Hepatocyte (in vitro differentiated cells): ENCODE measurements at regions not wholly inside any gene's neighbourhood (a gene's known extent, or its start where the extent isn't known, plus 50 kb on each side); places are given as distances from the start of the nearest gene placed in this dataset.

Source experiments
- DNase-seq: peaks from one replicate; pipeline ENCODE4 v3.0.0-alpha.2; 2016; ENCODE audit warnings: low spot score
- H2AFZ ChIP-seq: fragments of 200-600 bp; sonication (generic); 2 replicates; pipeline ENCODE4 v1.6.0; 2016; ENCODE audit warnings: antibody characterized with exemption, mild to moderate bottlenecking
- H3K27ac ChIP-seq: fragments of 200-600 bp; sonication (generic); 2 replicates; pipeline ENCODE4 v1.5.1; 2016; ENCODE audit warnings: mild to moderate bottlenecking
- H3K27me3 ChIP-seq: fragments of 200-600 bp; sonication (generic); 2 replicates; pipeline ENCODE4 v1.6.1; 2016
- H3K36me3 ChIP-seq: fragments of 200-600 bp; sonication (generic); replicated peaks from 2 replicates; pipeline ENCODE4 v1.5.1; 2016; ENCODE audit warnings: low read depth; ENCODE audit not compliant: insufficient read depth
- H3K4me1 ChIP-seq: fragments of 200-600 bp; sonication (generic); 2 replicates; pipeline ENCODE4 v1.5.1; 2016; ENCODE audit warnings: mild to moderate bottlenecking, moderate library complexity; ENCODE audit not compliant: insufficient read depth
- H3K4me2 ChIP-seq: fragments of 200-600 bp; sonication (generic); 2 replicates; pipeline ENCODE4 v1.6.0; 2016
- H3K4me3 ChIP-seq: fragments of 200-600 bp; sonication (generic); 2 replicates; pipeline ENCODE4 v1.5.1; 2016; ENCODE audit warnings: mild to moderate bottlenecking
- H3K79me2 ChIP-seq: fragments of 200-600 bp; sonication (generic); 2 replicates; pipeline ENCODE4 v1.6.0; 2017; ENCODE audit warnings: mild to moderate bottlenecking
- H3K9me2 ChIP-seq: fragments of 200-600 bp; sonication (generic); replicated peaks from 2 replicates; pipeline ENCODE4 v1.6.0; 2017; ENCODE audit warnings: mild to moderate bottlenecking; ENCODE audit not compliant: insufficient read depth
- H3K9me3 ChIP-seq: fragments of 200-600 bp; sonication (generic); 2 replicates; pipeline ENCODE4 v1.5.1; 2016; ENCODE audit warnings: low read depth, mild to moderate bottlenecking
- H4K20me1 ChIP-seq: fragments of 200-600 bp; sonication (generic); 2 replicates; pipeline ENCODE4 v1.6.0; 2016; ENCODE audit warnings: mild to moderate bottlenecking; ENCODE audit not compliant: insufficient read depth, poor library complexity, severe bottlenecking
- CTCF ChIP-seq: fragments of 200-600 bp; sonication (generic); IDR thresholded peaks from 2 replicates; pipeline ENCODE4 v1.5.1; 2016; ENCODE audit warnings: antibody characterized with exemption, mild to moderate bottlenecking; ENCODE audit not compliant: poor library complexity
- EZH2 ChIP-seq: fragments of 200-600 bp; sonication (generic); IDR thresholded peaks from 2 replicates; pipeline ENCODE4 v1.6.1; 2016; ENCODE audit warnings: antibody characterized with exemption, mild to moderate bottlenecking, borderline replicate concordance
- EZH2phosphoT487 ChIP-seq: fragments of 200-600 bp; sonication (generic); IDR thresholded peaks from one replicate; pipeline ENCODE4 v1.6.1; 2018; ENCODE audit warnings: antibody characterized with exemption, mild to moderate bottlenecking, low read depth, moderate library complexity; ENCODE audit not compliant: unreplicated experiment, severe bottlenecking
- WGBS: methylation state at CpG from one replicate; pipeline ENCODE4 v1.1.6; 2016; ENCODE audit warnings: low lambda C conversion rate; ENCODE audit errors: missing lambda C conversion rate; 5-methylcytosine and 5-hydroxymethylcytosine counted together

GRCh38 chr1:209042413-209042812 is 541.1 kb upstream of the CAMK1G start:
- 88% methylated on average over 4 of the region's 4 CpGs for WGBS
- Histone ChIP-seq H3K4me1 (no peaks in the 10 kb centered on the region), H3K9me2 (no peaks in the 10 kb centered on the region), H3K27me3 (no peaks in the 10 kb centered on the region), H3K9me3 (no peaks in the 10 kb centered on the region), H4K20me1 (no peaks in the 10 kb centered on the region), H3K4me3 (no peak overlapping the region), H2AFZ (no peak overlapping the region), H3K79me2 (no peaks in the 10 kb centered on the region), H3K27ac (no peak overlapping the region), H3K36me3 (no peaks in the 10 kb centered on the region), H3K4me2 (no peak overlapping the region)
- no peak for DNase-seq
- no peak for TF ChIP-seq EZH2
- TF ChIP-seq CTCF, result no peak
- TF ChIP-seq EZH2phosphoT487, result no peak

- H4K20me1 ChIP-seq, result no peaks in the 10 kb centered on the region
- H3K9me3 ChIP-seq, result no peaks in the 10 kb centered on the region
- no peaks in the 10 kb centered on the region for H3K4me1 ChIP-seq
- H3K36me3 ChIP-seq, result no peaks in the 10 kb centered on the region
- H3K4me3 ChIP-seq, result no peak overlapping the region
- DNase-seq, result no peak
- no peaks in the 10 kb centered on the region for H3K9me2 ChIP-seq
- 83% methylated on average over 4 of the region's 4 CpGs for WGBS
- no peaks in the 10 kb centered on the region for H3K27me3 ChIP-seq
- H3K27ac ChIP-seq, result no peak overlapping the region
- H3K4me2 ChIP-seq, result no peak overlapping the region
- TF ChIP-seq EZH2phosphoT487, result no peak
- TF ChIP-seq EZH2, result no peak
- TF ChIP-seq CTCF, result no peak
- no peaks in the 10 kb centered on the region for H3K79me2 ChIP-seq
- H2AFZ ChIP-seq, result no peak overlapping the region
Measured at GRCh38 chr1:209045331-209046057, 538.0 kb upstream of the CAMK1G start.

- H3K27ac ChIP-seq, result no peak overlapping the region
- H3K9me2 ChIP-seq, result no peaks in the 10 kb centered on the region
- no peaks in the 10 kb centered on the region for H3K27me3 ChIP-seq
- H3K4me2 ChIP-seq, result no peak overlapping the region
- H3K4me1 ChIP-seq, result no peaks in the 10 kb centered on the region
- WGBS, result 100% methylated on average over 1 of the region's 1 CpG
- TF ChIP-seq EZH2phosphoT487 (no peak), EZH2 (no peak), CTCF (no peak)
- H3K4me3 ChIP-seq, result no peak overlapping the region
- no peak overlapping the region for H2AFZ ChIP-seq
- no peaks in the 10 kb centered on the region for H4K20me1 ChIP-seq
- H3K9me3 ChIP-seq, result no peaks in the 10 kb centered on the region
- no peaks in the 10 kb centered on the region for H3K79me2 ChIP-seq
- no peaks in the 10 kb centered on the region for H3K36me3 ChIP-seq
- no peak for DNase-seq
Measured at GRCh38 chr1:209046058-209046417, 537.5 kb upstream of the CAMK1G start.

- no peaks in the 10 kb centered on the region for H3K9me2 ChIP-seq
- no peak for DNase-seq
- no peaks in the 10 kb centered on the region for H3K36me3 ChIP-seq
- WGBS, result 89% methylated on average over 4 of the region's 4 CpGs
- no peak overlapping the region for H3K4me2 ChIP-seq
- TF ChIP-seq CTCF (no peak), EZH2phosphoT487 (no peak), EZH2 (no peak)
- no peak overlapping the region for H2AFZ ChIP-seq
- H3K4me3 ChIP-seq, result no peak overlapping the region
- H3K27me3 ChIP-seq, result no peaks in the 10 kb centered on the region
- H4K20me1 ChIP-seq, result no peaks in the 10 kb centered on the region
- H3K9me3 ChIP-seq, result no peaks in the 10 kb centered on the region
- H3K27ac ChIP-seq, result no peak overlapping the region
- no peaks in the 10 kb centered on the region for H3K79me2 ChIP-seq
- no peaks in the 10 kb centered on the region for H3K4me1 ChIP-seq
Measured at GRCh38 chr1:209046935-209047334, 536.6 kb upstream of the CAMK1G start.
